Neural progenitor cell (in vitro differentiated cells): ENCODE measurements at regions not wholly inside any gene's neighbourhood (a gene's known extent, or its start where the extent isn't known, plus 50 kb on each side); places are given as distances from the start of the nearest gene placed in this dataset.

ENCODE experiments used
- DNase-seq: peaks from one replicate; pipeline ENCODE4 v3.0.0-alpha.2; 2016; ENCODE audit warnings: low spot score
- H2AFZ ChIP-seq: fragments of 200-600 bp; sonication (generic); replicated peaks from 2 replicates; pipeline ENCODE4 v1.6.1; 2016; ENCODE audit warnings: antibody characterized with exemption
- H3F3A ChIP-seq: fragments of 200-600 bp; sonication (generic); 2 replicates; pipeline ENCODE4 v1.6.1; 2016; ENCODE audit warnings: antibody characterized with exemption, low read depth
- H3K27ac ChIP-seq: fragments of 200-600 bp; sonication (generic); 2 replicates; pipeline ENCODE4 v1.5.1; 2016; ENCODE audit warnings: mild to moderate bottlenecking
- H3K27me3 ChIP-seq: fragments of 200-600 bp; sonication (generic); 2 replicates; pipeline ENCODE4 v1.6.1; 2016; ENCODE audit warnings: mild to moderate bottlenecking, moderate library complexity
- H3K36me3 ChIP-seq: fragments of 200-600 bp; sonication (generic); 2 replicates; pipeline ENCODE4 v1.5.1; 2016
- H3K4me1 ChIP-seq: fragments of 200-600 bp; sonication (generic); 2 replicates; pipeline ENCODE4 v1.6.1; 2016; ENCODE audit warnings: mixed run types
- H3K4me2 ChIP-seq: fragments of 200-600 bp; sonication (generic); 2 replicates; pipeline ENCODE4 v1.6.1; 2016
- H3K4me3 ChIP-seq: fragments of 200-600 bp; sonication (generic); 2 replicates; pipeline ENCODE4 v1.5.1; 2016
- H3K79me2 ChIP-seq: fragments of 200-600 bp; sonication (generic); 2 replicates; pipeline ENCODE4 v1.6.1; 2016; ENCODE audit warnings: low read depth
- H3K9ac ChIP-seq: fragments of 200-600 bp; sonication (generic); 2 replicates; pipeline ENCODE4 v1.6.1; 2016
- H3K9me3 ChIP-seq: fragments of 200-600 bp; sonication (generic); 2 replicates; pipeline ENCODE4 v1.5.1; 2016; ENCODE audit warnings: low read depth
- H4K20me1 ChIP-seq: fragments of 200-600 bp; sonication (generic); 2 replicates; pipeline ENCODE4 v1.6.1; 2016; ENCODE audit warnings: low read depth
- H3K27ac Mint-ChIP-seq: 3 replicates; pipeline ENCODE4 v1.8.0; 2021; ENCODE audit warnings: mixed read lengths
- H3K27me3 Mint-ChIP-seq: 2 replicates; pipeline ENCODE4 v1.8.0; 2022; ENCODE audit warnings: low read depth, mild to moderate bottlenecking, inconsistent platforms, moderate library complexity, mixed read lengths; ENCODE audit not compliant: insufficient read depth
- H3K36me3 Mint-ChIP-seq: 3 replicates; pipeline ENCODE4 v1.8.0; 2021; ENCODE audit warnings: mixed read lengths
- H3K4me1 Mint-ChIP-seq: 3 replicates; pipeline ENCODE4 v1.8.0; 2021; ENCODE audit warnings: mixed read lengths
- H3K4me3 Mint-ChIP-seq: 3 replicates; pipeline ENCODE4 v1.8.0; 2021; ENCODE audit warnings: mild to moderate bottlenecking, moderate library complexity, mixed read lengths
- H3K9me3 Mint-ChIP-seq: 3 replicates; pipeline ENCODE4 v1.8.0; 2020; ENCODE audit warnings: mixed read lengths
- CTCF ChIP-seq: fragments of 200-600 bp; sonication (generic); IDR thresholded peaks from 2 replicates; pipeline ENCODE4 v1.5.1; 2017; ENCODE audit warnings: antibody characterized with exemption, mild to moderate bottlenecking
- EZH2 ChIP-seq: fragments of 200-600 bp; sonication (generic); IDR thresholded peaks from 2 replicates; pipeline ENCODE4 v1.6.1; 2017; ENCODE audit warnings: antibody characterized with exemption, mild to moderate bottlenecking, moderate library complexity
- EZH2phosphoT487 ChIP-seq: fragments of 200-600 bp; sonication (generic); IDR thresholded peaks from 2 replicates; pipeline ENCODE4 v1.6.1; 2017; ENCODE audit warnings: antibody characterized with exemption

GRCh38 chr18:31255953-31256352, 62.0 kb upstream of the DSG1 start:
- peaks cover 5% of the 10 kb centered on the region for H3K4me1 ChIP-seq
- H3K27ac Mint-ChIP-seq = no peak overlapping the region
- no peak for DNase-seq
- H2AFZ ChIP-seq = no peak overlapping the region
- H3K36me3 ChIP-seq = no peaks in the 10 kb centered on the region
- H4K20me1 ChIP-seq = no peaks in the 10 kb centered on the region
- no peaks in the 10 kb centered on the region for H3K79me2 ChIP-seq
- H3K27me3 ChIP-seq = no peaks in the 10 kb centered on the region
- H3K36me3 Mint-ChIP-seq = no peaks in the 10 kb centered on the region
- H3K4me3 ChIP-seq = no peak overlapping the region
- H3K9me3 Mint-ChIP-seq = no peaks in the 10 kb centered on the region
- no peak overlapping the region for H3K4me3 Mint-ChIP-seq
- no peaks in the 10 kb centered on the region for H3K9me3 ChIP-seq
- no peak overlapping the region for H3K27ac ChIP-seq
- H3K27me3 Mint-ChIP-seq = no peaks in the 10 kb centered on the region
- peaks cover 7% of the 10 kb centered on the region for H3K4me1 Mint-ChIP-seq
- no peaks in the 10 kb centered on the region for H3F3A ChIP-seq
- H3K4me2 ChIP-seq = no peak overlapping the region
- TF ChIP-seq EZH2phosphoT487 = no peak
- no peak for TF ChIP-seq CTCF
- TF ChIP-seq EZH2 = no peak
- H3K9ac ChIP-seq = no peak overlapping the region

DNA sequence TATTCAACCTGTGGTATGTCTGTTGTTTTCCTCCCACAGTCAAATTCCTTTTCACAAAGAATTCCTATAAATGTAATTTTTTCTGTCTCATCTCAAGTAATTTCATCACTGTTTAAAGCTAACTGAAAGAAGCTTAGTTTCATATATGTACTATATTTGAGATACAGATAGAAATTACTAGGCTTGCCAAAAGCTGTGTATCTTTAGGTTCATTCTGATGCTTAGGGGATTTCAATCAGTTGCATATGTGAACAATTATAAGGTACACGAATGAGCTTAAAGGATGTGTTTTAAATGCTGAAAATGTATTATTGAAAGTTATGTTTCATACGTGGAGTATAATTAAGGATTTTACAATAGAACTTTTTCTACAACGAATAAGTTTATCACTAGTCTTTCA, 59.2 kb upstream of the DSG1 start:
- Mint-ChIP-seq H3K9me3 (no peaks in the 10 kb centered on the region), H3K4me3 (no peak overlapping the region), H3K27me3 (no peaks in the 10 kb centered on the region), H3K36me3 (no peaks in the 10 kb centered on the region), H3K4me1 (no peaks in the 10 kb centered on the region), H3K27ac (no peak overlapping the region)
- no peak for TF ChIP-seq EZH2phosphoT487
- Histone ChIP-seq H2AFZ (no peak overlapping the region), H3K4me3 (no peak overlapping the region), H3K79me2 (no peaks in the 10 kb centered on the region), H3K36me3 (no peaks in the 10 kb centered on the region), H3K4me1 (peaks cover 5% of the 10 kb centered on the region), H3K27me3 (no peaks in the 10 kb centered on the region), H3F3A (no peaks in the 10 kb centered on the region), H3K27ac (no peak overlapping the region), H4K20me1 (no peaks in the 10 kb centered on the region), H3K9ac (no peak overlapping the region), H3K4me2 (no peak overlapping the region), H3K9me3 (no peaks in the 10 kb centered on the region)
- no peak for DNase-seq

- Mint-ChIP-seq H3K36me3 (no peaks in the 10 kb centered on the region), H3K27ac (no peak overlapping the region), H3K4me3 (no peak overlapping the region), H3K9me3 (no peaks in the 10 kb centered on the region), H3K27me3 (no peaks in the 10 kb centered on the region), H3K4me1 (no peaks in the 10 kb centered on the region)
- Histone ChIP-seq H3K9ac (no peak overlapping the region), H3K79me2 (no peaks in the 10 kb centered on the region), H2AFZ (peak overlapping the region; percentile 88), H3K4me3 (no peak overlapping the region), H3F3A (no peaks in the 10 kb centered on the region), H3K27ac (no peak overlapping the region), H3K9me3 (no peaks in the 10 kb centered on the region), H3K4me2 (no peak overlapping the region), H3K4me1 (peaks cover 5% of the 10 kb centered on the region), H3K27me3 (no peaks in the 10 kb centered on the region), H4K20me1 (no peaks in the 10 kb centered on the region), H3K36me3 (no peaks in the 10 kb centered on the region)
- no peak for DNase-seq
- TF ChIP-seq CTCF (no peak), EZH2phosphoT487 (no peak), EZH2 (no peak)
Measured at GRCh38 chr18:31261792-31262582, 56.0 kb upstream of the DSG1 start.

- Histone ChIP-seq H3K27me3 (no peaks in the 10 kb centered on the region), H3K4me2 (no peak overlapping the region), H3K9ac (no peak overlapping the region), H3K4me1 (no peaks in the 10 kb centered on the region), H3K27ac (no peak overlapping the region), H3F3A (no peaks in the 10 kb centered on the region), H4K20me1 (no peaks in the 10 kb centered on the region), H3K36me3 (no peaks in the 10 kb centered on the region), H3K4me3 (no peak overlapping the region), H3K9me3 (no peaks in the 10 kb centered on the region), H3K79me2 (no peaks in the 10 kb centered on the region), H2AFZ (no peak overlapping the region)
- no peak for TF ChIP-seq EZH2phosphoT487
- TF ChIP-seq CTCF = no peak
- TF ChIP-seq EZH2 = no peak
- H3K27me3 Mint-ChIP-seq = no peaks in the 10 kb centered on the region
- H3K9me3 Mint-ChIP-seq = no peaks in the 10 kb centered on the region
- no peak overlapping the region for H3K4me3 Mint-ChIP-seq
- H3K27ac Mint-ChIP-seq = no peak overlapping the region
- H3K36me3 Mint-ChIP-seq = no peaks in the 10 kb centered on the region
- DNase-seq = no peak
- no peaks in the 10 kb centered on the region for H3K4me1 Mint-ChIP-seq
Measured at GRCh38 chr18:31267823-31268481, 50.0 kb upstream of the DSG1 start.
